SK-N-SH (cell line): ENCODE measurements at regions not wholly inside any gene's neighbourhood (a gene's known extent, or its start where the extent isn't known, plus 50 kb on each side); places are given as distances from the start of the nearest gene placed in this dataset.

Source experiments
- CTCF ChIA-PET: fragments of 300-600, 350-600 bp; formaldehyde crosslinking; extraction: SDS; loops from one replicate; lab custom pipeline; 2021; lab: Yijun Ruan, JAX
- POLR2A ChIA-PET: fragments of 350-600 bp; sonication (Branson Sonifier 250); formaldehyde crosslinking; extraction: SDS; loops from one replicate; lab custom pipeline; 2020; ENCODE audit warnings: antibody characterized with exemption, inconsistent platforms; lab: Yijun Ruan, JAX
- DNase-seq: peaks from one replicate; pipeline ENCODE4 v3.0.0; 2012
- H2AFZ ChIP-seq: fragments of 200-600 bp; sonication (generic); 2 replicates; pipeline ENCODE4 v1.8.1; 2016; ENCODE audit warnings: antibody characterized with exemption, mild to moderate bottlenecking, low read depth
- H3F3A ChIP-seq: fragments of 200-600 bp; sonication (generic); replicated peaks from 2 replicates; pipeline ENCODE3; 2016; ENCODE audit warnings: antibody characterized with exemption, mild to moderate bottlenecking; ENCODE audit not compliant: insufficient read depth
- H3K27ac ChIP-seq, 2 experiments: fragments of 200-500 bp in 1 of 2; fragments of 200-600 bp in 1 of 2; sonication (Bioruptor generic) in 1 of 2; sonication (generic), shearing (Covaris generic) in 1 of 2; 2 replicates each; pipeline versions ENCODE4 v1.5.1 to v1.6.1; 2014 to 2016; ENCODE audit warnings: low read depth in 2 of 2, inconsistent platforms in 1 of 2, low read length in 1 of 2, mild to moderate bottlenecking in 1 of 2, mixed read lengths in 1 of 2
- H3K27me3 ChIP-seq: fragments of 200-600 bp; sonication (generic), shearing (Covaris generic); 2 replicates; pipeline ENCODE4 v1.6.1; 2016; ENCODE audit warnings: mixed run types; ENCODE audit not compliant: insufficient read depth
- H3K36me3 ChIP-seq, 2 experiments: fragments of 200-500 bp in 1 of 2; fragments of 200-600 bp in 1 of 2; sonication (Bioruptor generic) in 1 of 2; sonication (generic) in 1 of 2; replicated peaks in 1 of 2; 2 replicates each; pipeline versions ENCODE3 to v1.5.1; 2014 to 2016; ENCODE audit warnings: low read length in 1 of 2, mild to moderate bottlenecking in 1 of 2; ENCODE audit not compliant: insufficient read depth in 2 of 2, control insufficient read depth in 1 of 2
- H3K4me1 ChIP-seq, 2 experiments: fragments of 200-500 bp in 1 of 2; fragments of 200-600 bp in 1 of 2; sonication (Bioruptor generic) in 1 of 2; sonication (generic), shearing (Covaris generic) in 1 of 2; 2 replicates each; pipeline versions ENCODE4 v1.5.1 to v1.6.1; 2014 to 2016; ENCODE audit warnings: low read depth in 1 of 2, low read length in 1 of 2, mixed run types in 1 of 2; ENCODE audit not compliant: insufficient read depth in 2 of 2, control insufficient read depth in 1 of 2
- H3K4me2 ChIP-seq: fragments of 200-600 bp; sonication (generic), shearing (Covaris generic); 2 replicates; pipeline ENCODE4 v1.6.1; 2017; ENCODE audit warnings: mixed run types
- H3K4me3 ChIP-seq, 2 experiments: fragments of 200-500 bp in 1 of 2; fragments of 200-600 bp in 1 of 2; sonication (Bioruptor generic) in 1 of 2; sonication (generic), shearing (Covaris generic) in 1 of 2; 2 replicates each; pipeline versions ENCODE4 v1.5.1 to v1.8.1; 2014 to 2016; ENCODE audit warnings: low read depth in 2 of 2, inconsistent platforms in 1 of 2, low read length in 1 of 2, mild to moderate bottlenecking in 1 of 2, mixed read lengths in 1 of 2, moderate library complexity in 1 of 2
- H3K79me2 ChIP-seq: fragments of 200-600 bp; sonication (generic); 2 replicates; pipeline ENCODE4 v1.8.1; 2017; ENCODE audit warnings: mild to moderate bottlenecking; ENCODE audit not compliant: insufficient read depth
- H3K9ac ChIP-seq: fragments of 200-600 bp; sonication (generic); 2 replicates; pipeline ENCODE4 v1.6.1; 2017; ENCODE audit warnings: mixed run types
- H3K9me2 ChIP-seq: fragments of 200-600 bp; sonication (generic); 2 replicates; pipeline ENCODE4 v1.6.1; 2017; ENCODE audit warnings: mixed run types
- H3K9me3 ChIP-seq: fragments of 200-600 bp; sonication (generic); 2 replicates; pipeline ENCODE4 v1.6.1; 2017; ENCODE audit warnings: mixed run types, mild to moderate bottlenecking, moderate library complexity
- H4K20me1 ChIP-seq: fragments of 200-600 bp; sonication (generic); 2 replicates; pipeline ENCODE4 v1.6.1; 2017; ENCODE audit warnings: mild to moderate bottlenecking, mixed run types; ENCODE audit not compliant: insufficient read depth
- ELF1 ChIP-seq: IDR thresholded peaks from 2 replicates; pipeline ENCODE4 v1.4.0; 2012
- FOSL2 ChIP-seq: IDR thresholded peaks from 2 replicates; pipeline ENCODE4 v1.4.0; 2012; ENCODE audit warnings: low read depth, mild to moderate bottlenecking, moderate library complexity, borderline replicate concordance
- GATA2 ChIP-seq: sonication (generic); formaldehyde crosslinking; IDR thresholded peaks from 2 replicates; pipeline ENCODE4 v1.5.0; 2020; ENCODE audit warnings: mild to moderate bottlenecking, missing genetic modification reagents
- JUND ChIP-seq: IDR thresholded peaks from 2 replicates; pipeline ENCODE4 v1.4.0; 2012
- MXI1 ChIP-seq: IDR thresholded peaks from 2 replicates; pipeline ENCODE4 v1.6.1; 2012; ENCODE audit warnings: mild to moderate bottlenecking, low read depth, low read length, improper control_type of control experiment
- NFIC ChIP-seq: IDR thresholded peaks from 2 replicates; pipeline ENCODE4 v1.4.0; 2012; ENCODE audit warnings: borderline replicate concordance
- PBX3 ChIP-seq: IDR thresholded peaks from 2 replicates; pipeline ENCODE4; 2012
- POLR2AphosphoS5 ChIP-seq: IDR thresholded peaks from 2 replicates; pipeline ENCODE4 v1.6.1; 2012; ENCODE audit warnings: low read depth, low read length
- RAD21 ChIP-seq: IDR thresholded peaks from 2 replicates; pipeline ENCODE4 v1.6.1; 2012; ENCODE audit warnings: mild to moderate bottlenecking, low read length
- RCOR1 ChIP-seq: fragments of 150-350 bp; IDR thresholded peaks from 2 replicates; pipeline ENCODE4 v1.6.1; 2017; ENCODE audit warnings: antibody characterized with exemption, low read length
- RFX5 ChIP-seq: IDR thresholded peaks from 2 replicates; pipeline ENCODE4 v1.6.1; 2012; ENCODE audit warnings: mild to moderate bottlenecking, improper control_type of control experiment, low read length
- RXRA ChIP-seq: IDR thresholded peaks from 2 replicates; pipeline ENCODE4 v1.4.0; 2012; ENCODE audit warnings: low read depth, mild to moderate bottlenecking, borderline replicate concordance
- TAF1 ChIP-seq: IDR thresholded peaks from 2 replicates; pipeline ENCODE4 v1.6.1; 2012; ENCODE audit warnings: low read depth, mild to moderate bottlenecking, low read length, moderate library complexity, borderline replicate concordance
- TCF12 ChIP-seq: IDR thresholded peaks from 2 replicates; pipeline ENCODE4 v1.4.0; 2012
- TEAD4 ChIP-seq: IDR thresholded peaks from 2 replicates; pipeline ENCODE4 v1.4.0; 2012; ENCODE audit warnings: mild to moderate bottlenecking, borderline replicate concordance; ENCODE audit not compliant: insufficient read depth
- USF1 ChIP-seq: IDR thresholded peaks from 2 replicates; pipeline ENCODE4 v1.4.0; 2012; ENCODE audit warnings: low read depth, borderline replicate concordance
- YY1 ChIP-seq: IDR thresholded peaks from 2 replicates; pipeline ENCODE4 v1.4.0; 2012; ENCODE audit warnings: low read depth, mild to moderate bottlenecking
- WGBS: methylation state at CpG from one replicate; pipeline ENCODE4 v1.1.6; 2017; ENCODE audit warnings: low lambda C conversion rate; 5-methylcytosine and 5-hydroxymethylcytosine counted together
- TF ChIP-seq, protein P1 (sequence below): IDR thresholded peaks from 2 replicates; pipeline ENCODE4 v1.4.0; 2012; ENCODE audit warnings: low read depth, borderline replicate concordance
- TF ChIP-seq, protein P2 (sequence below): IDR thresholded peaks from 2 replicates; pipeline ENCODE4 v1.4.0; 2012; ENCODE audit warnings: low read depth

- no peaks in the 10 kb centered on the region for H3K9me2 ChIP-seq
- TF ChIP-seq USF1 (no peak), RXRA (no peak), RCOR1 (no peak), MXI1 (no peak), YY1 (no peak), POLR2AphosphoS5 (no peak), TAF1 (no peak), RAD21 (no peak), GATA2 (no peak), FOSL2 (no peak), PBX3 (no peak), ELF1 (no peak), TEAD4 (no peak), RFX5 (no peak), TCF12 (no peak), JUND (no peak), NFIC (no peak)
- TF ChIP-seq, protein P1, sequence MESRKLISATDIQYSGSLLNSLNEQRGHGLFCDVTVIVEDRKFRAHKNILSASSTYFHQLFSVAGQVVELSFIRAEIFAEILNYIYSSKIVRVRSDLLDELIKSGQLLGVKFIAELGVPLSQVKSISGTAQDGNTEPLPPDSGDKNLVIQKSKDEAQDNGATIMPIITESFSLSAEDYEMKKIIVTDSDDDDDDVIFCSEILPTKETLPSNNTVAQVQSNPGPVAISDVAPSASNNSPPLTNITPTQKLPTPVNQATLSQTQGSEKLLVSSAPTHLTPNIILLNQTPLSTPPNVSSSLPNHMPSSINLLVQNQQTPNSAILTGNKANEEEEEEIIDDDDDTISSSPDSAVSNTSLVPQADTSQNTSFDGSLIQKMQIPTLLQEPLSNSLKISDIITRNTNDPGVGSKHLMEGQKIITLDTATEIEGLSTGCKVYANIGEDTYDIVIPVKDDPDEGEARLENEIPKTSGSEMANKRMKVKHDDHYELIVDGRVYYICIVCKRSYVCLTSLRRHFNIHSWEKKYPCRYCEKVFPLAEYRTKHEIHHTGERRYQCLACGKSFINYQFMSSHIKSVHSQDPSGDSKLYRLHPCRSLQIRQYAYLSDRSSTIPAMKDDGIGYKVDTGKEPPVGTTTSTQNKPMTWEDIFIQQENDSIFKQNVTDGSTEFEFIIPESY: no peak
- TF ChIP-seq, protein P2, sequence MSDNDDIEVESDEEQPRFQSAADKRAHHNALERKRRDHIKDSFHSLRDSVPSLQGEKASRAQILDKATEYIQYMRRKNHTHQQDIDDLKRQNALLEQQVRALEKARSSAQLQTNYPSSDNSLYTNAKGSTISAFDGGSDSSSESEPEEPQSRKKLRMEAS: no peak
- TF ChIP-seq, all 33 proteins: peak for 0
Observed at GRCh38 chr16:6841392-6841791, 491.3 kb upstream of the RBFOX1 start.

More at GRCh38 chr16:6841392-6841791, 491.3 kb upstream of the RBFOX1 start:
- ChIA-PET CTCF (interaction anchor here (0.6 kb wide), 1 partner anchor 31 kb away, joined by 3 read pairs; no protein-coding TSS in a partner anchor), POLR2A (no interaction called here)
- Histone ChIP-seq H3K79me2 (no peaks in the 10 kb centered on the region), H3K4me3 (no peak overlapping the region), H3K9me3 (no peaks in the 10 kb centered on the region), H3K4me2 (no peak overlapping the region), H2AFZ (no peak overlapping the region), H3K9ac (no peak overlapping the region), H3F3A (no peaks in the 10 kb centered on the region), H3K27ac (no peak overlapping the region), H3K27me3 (no peaks in the 10 kb centered on the region), H3K36me3 (no peaks in the 10 kb centered on the region), H3K4me1 (no peaks in the 10 kb centered on the region), H4K20me1 (no peaks in the 10 kb centered on the region)
- WGBS: 44% methylated on average over 6 of the region's 6 CpGs
- DNase-seq: no peak
